DOHH2 (cell line): ENCODE measurements at regions not wholly inside any gene's neighbourhood (a gene's known extent, or its start where the extent isn't known, plus 50 kb on each side); places are given as distances from the start of the nearest gene placed in this dataset.
"Not testable (repeated sequence)": the region's sequence is repeated elsewhere in the genome, so short reads cannot be mapped to it uniquely, and the experiment has no call there.

Source experiments
- H3F3A ChIP-seq: fragments of 200-600 bp; sonication (generic), shearing (Covaris generic); 2 replicates; pipeline ENCODE4 v1.6.0; 2016; ENCODE audit warnings: antibody characterized with exemption, mild to moderate bottlenecking; ENCODE audit not compliant: control insufficient read depth, insufficient read depth
- H3K27ac ChIP-seq: fragments of 200-600 bp; sonication (generic); 2 replicates; pipeline ENCODE4 v1.5.1; 2014; ENCODE audit warnings: low read depth, mild to moderate bottlenecking, low read length, moderate library complexity
- H3K27me3 ChIP-seq: fragments of 200-600 bp; sonication (generic); 2 replicates; pipeline ENCODE4 v1.6.1; 2014; ENCODE audit warnings: mild to moderate bottlenecking, low read length, mixed read lengths; ENCODE audit not compliant: control insufficient read depth
- H3K36me3 ChIP-seq: fragments of 200-600 bp; sonication (generic); 2 replicates; pipeline ENCODE4 v1.6.1; 2014; ENCODE audit warnings: mild to moderate bottlenecking, low read length, moderate library complexity, mixed read lengths; ENCODE audit not compliant: control insufficient read depth
- H3K4me1 ChIP-seq: fragments of 200-600 bp; sonication (generic); 2 replicates; pipeline ENCODE4 v1.6.1; 2014; ENCODE audit warnings: mild to moderate bottlenecking, low read length, mixed read lengths; ENCODE audit not compliant: control insufficient read depth
- H3K4me2 ChIP-seq: fragments of 200-600 bp; sonication (generic); 2 replicates; pipeline ENCODE4 v1.6.0; 2014; ENCODE audit warnings: mild to moderate bottlenecking, low read length, moderate library complexity
- H3K4me3 ChIP-seq: fragments of 200-600 bp; sonication (generic); 2 replicates; pipeline ENCODE4 v1.5.1; 2014; ENCODE audit warnings: mild to moderate bottlenecking, low read length, mixed read lengths
- H3K79me2 ChIP-seq: fragments of 200-600 bp; sonication (generic); 2 replicates; pipeline ENCODE4 v1.6.1; 2014; ENCODE audit warnings: mild to moderate bottlenecking, low read length, mixed read lengths; ENCODE audit not compliant: control insufficient read depth
- H3K9me2 ChIP-seq: fragments of 200-600 bp; sonication (generic); replicated peaks from 2 replicates; pipeline ENCODE4 v1.6.1; 2014; ENCODE audit warnings: mild to moderate bottlenecking, low read length, mixed read lengths; ENCODE audit not compliant: control insufficient read depth
- H3K9me3 ChIP-seq: fragments of 200-600 bp; sonication (generic); 2 replicates; pipeline ENCODE4 v1.6.1; 2014; ENCODE audit warnings: antibody characterized with exemption, low read length, mixed read lengths; ENCODE audit not compliant: control insufficient read depth, insufficient read depth
- H4K20me1 ChIP-seq: fragments of 200-600 bp; sonication (generic); 2 replicates; pipeline ENCODE4 v1.6.0; 2014; ENCODE audit warnings: low read depth, mild to moderate bottlenecking, antibody characterized with exemption, low read length, moderate library complexity; ENCODE audit not compliant: control insufficient read depth, insufficient read depth
- EZH2phosphoT487 ChIP-seq: fragments of 200-600 bp; sonication (generic); IDR thresholded peaks from 2 replicates; pipeline ENCODE4 v1.6.1; 2017; ENCODE audit warnings: borderline replicate concordance, mild to moderate bottlenecking, antibody characterized with exemption, low read length, moderate library complexity, mixed read lengths
- TF ChIP-seq, protein P1 (sequence below): fragments of 200-600 bp; sonication (generic); IDR thresholded peaks from one replicate; pipeline ENCODE4 v1.5.1; 2014; ENCODE audit warnings: antibody characterized with exemption, mild to moderate bottlenecking, low read depth, low read length; ENCODE audit not compliant: poor library complexity, severe bottlenecking

GRCh38 chr1:148333875-148334338 lies 149.2 kb downstream of the PPIAL4G start:
- H3K36me3 ChIP-seq: no peaks in the 10 kb centered on the region
- TF ChIP-seq EZH2phosphoT487: no peak
- TF ChIP-seq, protein P1, sequence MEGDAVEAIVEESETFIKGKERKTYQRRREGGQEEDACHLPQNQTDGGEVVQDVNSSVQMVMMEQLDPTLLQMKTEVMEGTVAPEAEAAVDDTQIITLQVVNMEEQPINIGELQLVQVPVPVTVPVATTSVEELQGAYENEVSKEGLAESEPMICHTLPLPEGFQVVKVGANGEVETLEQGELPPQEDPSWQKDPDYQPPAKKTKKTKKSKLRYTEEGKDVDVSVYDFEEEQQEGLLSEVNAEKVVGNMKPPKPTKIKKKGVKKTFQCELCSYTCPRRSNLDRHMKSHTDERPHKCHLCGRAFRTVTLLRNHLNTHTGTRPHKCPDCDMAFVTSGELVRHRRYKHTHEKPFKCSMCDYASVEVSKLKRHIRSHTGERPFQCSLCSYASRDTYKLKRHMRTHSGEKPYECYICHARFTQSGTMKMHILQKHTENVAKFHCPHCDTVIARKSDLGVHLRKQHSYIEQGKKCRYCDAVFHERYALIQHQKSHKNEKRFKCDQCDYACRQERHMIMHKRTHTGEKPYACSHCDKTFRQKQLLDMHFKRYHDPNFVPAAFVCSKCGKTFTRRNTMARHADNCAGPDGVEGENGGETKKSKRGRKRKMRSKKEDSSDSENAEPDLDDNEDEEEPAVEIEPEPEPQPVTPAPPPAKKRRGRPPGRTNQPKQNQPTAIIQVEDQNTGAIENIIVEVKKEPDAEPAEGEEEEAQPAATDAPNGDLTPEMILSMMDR: no peak
- H3K27ac ChIP-seq: peak overlapping the region; percentile 84
- H3K4me3 ChIP-seq: peak overlapping the region; percentile 85
- H3K4me2 ChIP-seq: peak overlapping the region; percentile 98
- peaks cover 20% of the 10 kb centered on the region for H3K4me1 ChIP-seq
- H3K9me3 ChIP-seq: peaks cover 9% of the 10 kb centered on the region; the same call in 1 of the 2 replicates
- H4K20me1 ChIP-seq: no peaks in the 10 kb centered on the region
- H3F3A ChIP-seq: peaks cover 14% of the 10 kb centered on the region
- H3K27me3 ChIP-seq: peaks cover 3% of the 10 kb centered on the region; the same call in 1 of the 2 replicates
- H3K79me2 ChIP-seq: no peaks in the 10 kb centered on the region
- H3K9me2 ChIP-seq: no peaks in the 10 kb centered on the region

GRCh38 chr1:148328884-148329283 lies 154.2 kb downstream of the PPIAL4G start:
- H3K4me3 ChIP-seq: no peak overlapping the region
- no peaks in the 10 kb centered on the region for H3K79me2 ChIP-seq
- TF ChIP-seq, protein P1: no peak
- no peak for TF ChIP-seq EZH2phosphoT487

DNA sequence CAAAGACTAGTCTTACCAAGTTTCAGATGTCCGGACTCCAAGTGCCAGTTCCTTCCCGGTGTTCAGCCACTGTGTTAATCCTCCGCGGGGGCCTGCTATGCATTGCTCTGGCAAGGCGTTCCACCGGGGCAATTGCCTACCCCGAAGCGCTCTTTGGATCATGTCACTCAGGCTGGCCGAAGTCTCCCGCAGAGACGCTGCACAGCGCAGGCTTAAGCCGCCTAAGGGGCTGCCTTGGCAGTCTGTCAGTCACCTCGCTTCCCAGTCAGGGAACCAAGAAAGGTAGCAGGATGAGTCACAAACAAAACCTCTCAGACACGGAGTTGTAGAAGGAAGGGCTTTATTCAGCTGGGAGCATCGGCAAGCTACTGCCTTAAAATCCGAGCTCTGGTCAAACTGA lies 158.1 kb downstream of the PPIAL4G start:
- not testable (repeated sequence) for H3K79me2 ChIP-seq, H3F3A ChIP-seq, H3K36me3 ChIP-seq, H4K20me1 ChIP-seq, H3K9me2 ChIP-seq, H3K4me2 ChIP-seq, H3K9me3 ChIP-seq, H3K4me1 ChIP-seq, H3K27me3 ChIP-seq, H3K27ac ChIP-seq, H3K4me3 ChIP-seq

More at GRCh38 chr1:148328884-148329283, 154.2 kb downstream of the PPIAL4G start:
- Histone ChIP-seq H3K9me3 (peaks cover 13% of the 10 kb centered on the region; the same call in 1 of the 2 replicates), H3F3A (peaks cover under 1% of the 10 kb centered on the region; the same call in 1 of the 2 replicates), H4K20me1 (no peaks in the 10 kb centered on the region), H3K4me2 (no peak overlapping the region), H3K27me3 (no peaks in the 10 kb centered on the region), H3K36me3 (no peaks in the 10 kb centered on the region), H3K4me1 (peaks cover 5% of the 10 kb centered on the region), H3K27ac (no peak overlapping the region), H3K9me2 (no peaks in the 10 kb centered on the region)

GRCh38 chr1:148324465-148324864 lies 158.6 kb downstream of the PPIAL4G start:
- not testable (repeated sequence) for H3K4me2 ChIP-seq, H3K4me1 ChIP-seq, H3K79me2 ChIP-seq, H3K36me3 ChIP-seq, H4K20me1 ChIP-seq, H3F3A ChIP-seq, H3K9me3 ChIP-seq, H3K27me3 ChIP-seq, H3K9me2 ChIP-seq, H3K4me3 ChIP-seq, H3K27ac ChIP-seq

DNA sequence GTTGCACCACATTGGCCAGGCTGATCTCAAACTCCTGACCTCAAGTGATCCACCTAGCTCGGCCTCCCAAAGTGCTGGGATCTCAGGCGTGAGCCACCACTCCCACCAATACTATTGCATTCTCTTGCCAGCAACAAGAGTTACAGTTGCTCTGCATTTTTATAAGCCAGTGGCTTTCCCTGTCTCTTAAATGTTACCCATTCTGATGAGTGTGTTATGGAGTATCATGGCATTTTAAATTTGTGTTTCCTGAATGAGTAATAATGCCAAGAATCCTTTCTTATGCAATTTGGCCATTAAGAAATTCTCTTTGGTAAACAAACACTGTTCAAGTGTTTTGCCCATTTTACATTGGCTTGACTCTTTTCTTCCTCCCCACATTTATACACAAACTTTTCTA lies 163.0 kb downstream of the PPIAL4G start:
- H4K20me1 ChIP-seq, H3K79me2 ChIP-seq, H3K9me2 ChIP-seq, H3F3A ChIP-seq, H3K4me3 ChIP-seq, H3K4me2 ChIP-seq, H3K36me3 ChIP-seq, H3K9me3 ChIP-seq, H3K27ac ChIP-seq, H3K4me1 ChIP-seq: not testable (repeated sequence)
- H3K27me3 ChIP-seq: peaks cover 13% of the 10 kb centered on the region
